Transverse colon (tissue), 4 donors: ENCODE measurements at regions not wholly inside any gene's neighbourhood (a gene's known extent, or its start where the extent isn't known, plus 50 kb on each side); places are given as distances from the start of the nearest gene placed in this dataset.

Experiments
- DNase-seq: peaks from one replicate; pipeline ENCODE4 v3.0.0-alpha.2; 2019
- H3K27ac ChIP-seq, 4 donors: fragments of 200-600 bp; sonication (generic); 2 replicates each; pipeline ENCODE4 v1.5.1; 2016 to 2018; ENCODE audit warnings: inconsistent platforms in 4 of 4
- H3K27me3 ChIP-seq: fragments of 200-600 bp; sonication (generic); 2 replicates; pipeline ENCODE4 v1.5.1; 2017; ENCODE audit warnings: inconsistent platforms
- H3K36me3 ChIP-seq, 4 donors: fragments of 200-600 bp; sonication (generic); 2 replicates each; pipeline ENCODE4 v1.5.1; 2017 to 2019; ENCODE audit warnings: inconsistent platforms in 4 of 4
- H3K4me1 ChIP-seq, 4 donors: fragments of 200-600 bp; sonication (generic); 2 replicates each; pipeline ENCODE4 v1.5.1; 2017 to 2020; ENCODE audit warnings: inconsistent platforms in 4 of 4
- H3K4me3 ChIP-seq, 4 donors: fragments of 200-600 bp; sonication (generic); 1 replicate in 1 of 4; 2 replicates in 3 of 4; pipeline versions ENCODE4 v1.5.1 to v1.6.1; 2017 to 2019; ENCODE audit warnings: inconsistent platforms in 4 of 4
- H3K9me3 ChIP-seq, 2 donors: fragments of 200-600 bp; sonication (generic); 2 replicates each; pipeline ENCODE4 v1.5.1; 2017 to 2019; ENCODE audit warnings: inconsistent platforms in 2 of 2
- EP300 ChIP-seq: sonication (generic); formaldehyde crosslinking; IDR thresholded peaks from one replicate; pipeline ENCODE4 v1.6.1; 2017; ENCODE audit warnings: antibody characterized with exemption, low read depth
- POLR2A ChIP-seq: fragments of 450-650 bp; IDR thresholded peaks from one replicate; pipeline ENCODE4 v1.6.1; 2016; ENCODE audit warnings: antibody characterized with exemption, mild to moderate bottlenecking, moderate library complexity
- POLR2AphosphoS5 ChIP-seq, 3 donors: sonication (generic); formaldehyde crosslinking; IDR thresholded peaks; one replicate each; pipeline ENCODE4 v1.6.1; 2016; ENCODE audit warnings: antibody characterized with exemption in 3 of 3
- WGBS, 2 donors: methylation state at CpG; one replicate each; pipeline ENCODE4 v1.1.5; 2018; ENCODE audit warnings: low coverage in 1 of 2; 5-methylcytosine and 5-hydroxymethylcytosine counted together
- in situ Hi-C, 4 donors: fragments of 200-750 bp; cut with MboI; loops; one replicate each; pipeline versions ENCODE4 v1.15.0 to v1.15.1; 2017; ENCODE audit warnings: low sequenced_read_pairs in 3 of 4, low pct_ligation_motif_present in 1 of 4, low pct_unique_long_range_greater_than_20kb in 1 of 4
- intact Hi-C: fragments of 100-400 bp; cut with DNase I; formaldehyde crosslinking; loops from one replicate; pipeline ENCODE4 v1.15.1; 2023; ENCODE audit warnings: low total_unique reads
- TF ChIP-seq, protein P1 (sequence below), 5 experiments: fragments of 200-600 bp in 3 of 5; fragments of 450-650 bp in 2 of 5; sonication (generic) in 3 of 5; IDR thresholded peaks; 1 replicate in 2 of 5; 2 replicates in 3 of 5; pipeline ENCODE4 v1.5.1; 2016 to 2017; ENCODE audit warnings: antibody characterized with exemption in 5 of 5, inconsistent platforms in 3 of 5, mild to moderate bottlenecking in 2 of 5, moderate library complexity in 1 of 5

DNA sequence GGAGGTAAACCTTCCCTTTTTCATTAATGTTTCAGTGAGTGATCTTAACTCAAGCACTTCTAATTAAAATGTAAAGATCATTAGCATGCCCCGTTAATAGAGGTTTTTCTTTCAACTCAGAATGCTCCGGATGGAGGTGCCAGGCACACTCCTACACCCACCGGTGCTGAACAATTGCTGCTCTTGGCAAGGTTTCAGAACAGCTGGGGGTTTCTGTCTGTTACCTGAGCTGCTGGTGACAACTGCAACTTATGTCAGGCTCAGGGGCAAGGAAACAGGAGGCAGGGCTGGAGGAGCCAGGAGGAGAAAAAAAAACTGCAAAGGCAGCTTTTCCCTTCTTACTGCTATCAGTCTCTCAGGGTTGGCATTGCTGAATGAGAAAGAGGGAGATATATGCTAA, 250.1 kb downstream of the DIPK2A start:
- no peak for DNase-seq
- Histone ChIP-seq H3K36me3 (no peaks in the 10 kb centered on the region), H3K9me3 (no peaks in the 10 kb centered on the region), H3K27me3 (no peaks in the 10 kb centered on the region), H3K4me3 (no peak overlapping the region), H3K27ac (no peak overlapping the region), H3K4me1 (no peaks in the 10 kb centered on the region)
- TF ChIP-seq POLR2A: no peak
- TF ChIP-seq POLR2AphosphoS5 (IDR thresholded peaks at IDR 0.05): no peak
- TF ChIP-seq EP300: no peak
- TF ChIP-seq, protein P1, sequence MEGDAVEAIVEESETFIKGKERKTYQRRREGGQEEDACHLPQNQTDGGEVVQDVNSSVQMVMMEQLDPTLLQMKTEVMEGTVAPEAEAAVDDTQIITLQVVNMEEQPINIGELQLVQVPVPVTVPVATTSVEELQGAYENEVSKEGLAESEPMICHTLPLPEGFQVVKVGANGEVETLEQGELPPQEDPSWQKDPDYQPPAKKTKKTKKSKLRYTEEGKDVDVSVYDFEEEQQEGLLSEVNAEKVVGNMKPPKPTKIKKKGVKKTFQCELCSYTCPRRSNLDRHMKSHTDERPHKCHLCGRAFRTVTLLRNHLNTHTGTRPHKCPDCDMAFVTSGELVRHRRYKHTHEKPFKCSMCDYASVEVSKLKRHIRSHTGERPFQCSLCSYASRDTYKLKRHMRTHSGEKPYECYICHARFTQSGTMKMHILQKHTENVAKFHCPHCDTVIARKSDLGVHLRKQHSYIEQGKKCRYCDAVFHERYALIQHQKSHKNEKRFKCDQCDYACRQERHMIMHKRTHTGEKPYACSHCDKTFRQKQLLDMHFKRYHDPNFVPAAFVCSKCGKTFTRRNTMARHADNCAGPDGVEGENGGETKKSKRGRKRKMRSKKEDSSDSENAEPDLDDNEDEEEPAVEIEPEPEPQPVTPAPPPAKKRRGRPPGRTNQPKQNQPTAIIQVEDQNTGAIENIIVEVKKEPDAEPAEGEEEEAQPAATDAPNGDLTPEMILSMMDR (IDR thresholded peaks at IDR 0.05): no peak
- in situ Hi-C loops: no loop called here
- 53% methylated on average over 3 of the region's 3 CpGs; no CpG with 5 or more reads in 1 of the 2 donors for WGBS, 2 donors
- intact Hi-C loops: no loop called here

DNA sequence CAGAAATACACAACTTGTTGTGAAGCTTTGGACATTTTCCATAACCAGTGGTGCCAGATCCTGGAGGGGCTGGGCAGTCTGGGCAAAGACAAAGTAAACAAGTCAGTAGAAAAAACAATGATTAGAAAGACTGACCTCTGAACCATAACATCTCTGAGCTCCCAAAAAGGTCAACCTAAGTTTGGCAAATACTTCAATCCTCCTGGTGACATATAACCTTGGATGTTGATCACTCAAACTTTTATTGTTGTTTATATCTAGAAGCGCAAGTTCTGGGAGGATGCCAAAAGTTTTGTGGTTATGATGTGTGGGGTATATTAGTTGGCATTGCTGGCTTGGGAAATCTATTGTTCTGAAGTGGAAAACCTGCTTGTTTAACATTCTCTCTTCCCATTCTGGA, 257.7 kb downstream of the DIPK2A start:
- no peak for TF ChIP-seq POLR2AphosphoS5 (IDR thresholded peaks at IDR 0.05)
- TF ChIP-seq, protein P1 (IDR thresholded peaks at IDR 0.05): no peak
- no peak for TF ChIP-seq POLR2A
- no peak for TF ChIP-seq EP300
- H3K36me3 ChIP-seq: no peaks in the 10 kb centered on the region
- H3K4me1 ChIP-seq: no peaks in the 10 kb centered on the region
- intact Hi-C loops (no loop called here), in situ Hi-C loops (no loop called here)
- DNase-seq: no peak
- 36 to 43% methylated on average over 1 of the region's 1 CpG for WGBS, 2 donors
- no peaks in the 10 kb centered on the region for H3K9me3 ChIP-seq
- no peak overlapping the region for H3K27ac ChIP-seq
- H3K27me3 ChIP-seq: no peaks in the 10 kb centered on the region
- no peak overlapping the region for H3K4me3 ChIP-seq

DNA sequence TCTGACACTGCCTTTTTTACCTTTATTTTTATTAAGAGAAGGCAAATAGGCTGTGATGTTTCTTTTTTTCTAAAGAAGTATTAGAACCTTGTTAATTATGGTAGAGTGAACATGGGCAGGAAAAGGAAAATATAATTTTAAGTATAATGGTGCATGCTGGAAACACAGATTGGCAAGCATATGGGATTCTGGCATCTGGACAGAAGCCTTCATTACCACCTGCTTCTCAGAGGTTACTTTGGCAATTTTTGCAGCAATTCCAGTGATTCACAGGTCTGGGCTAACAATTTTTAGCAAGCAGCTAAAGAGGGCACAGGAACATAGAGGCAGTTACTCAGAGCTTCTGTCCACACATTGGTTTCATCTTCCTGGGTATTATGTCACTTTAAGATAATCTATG, 258.3 kb downstream of the DIPK2A start:
- no peak for DNase-seq
- in situ Hi-C loops: no loop called here
- intact Hi-C loops: no loop called here

DNA sequence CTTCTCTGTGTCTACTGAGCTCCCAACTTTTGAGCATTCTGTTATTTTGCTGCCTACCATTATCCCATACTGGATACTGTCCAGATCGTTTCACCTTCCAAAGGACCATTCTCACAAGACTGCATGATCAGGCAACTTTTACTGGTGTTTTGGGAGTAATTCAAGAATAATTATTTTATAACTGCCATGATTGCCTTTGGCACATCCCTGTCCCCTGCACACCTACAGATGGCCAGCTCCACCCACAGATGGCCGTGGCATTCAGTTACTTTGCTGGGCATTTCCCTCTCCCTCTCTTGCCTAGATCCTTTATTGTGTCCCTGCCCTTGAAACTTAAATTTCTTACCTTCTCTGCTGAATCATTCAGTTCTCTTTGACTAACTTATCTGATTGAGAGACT, 263.9 kb downstream of the DIPK2A start:
- Histone ChIP-seq H3K9me3 (no peaks in the 10 kb centered on the region), H3K36me3 (no peaks in the 10 kb centered on the region), H3K27me3 (no peaks in the 10 kb centered on the region), H3K4me3 (no peak overlapping the region), H3K27ac (no peak overlapping the region), H3K4me1 (no peaks in the 10 kb centered on the region)
- in situ Hi-C loops (no loop called here), intact Hi-C loops (no loop called here)
- no peak for DNase-seq
- no peak for TF ChIP-seq POLR2A
- TF ChIP-seq EP300: no peak
- TF ChIP-seq POLR2AphosphoS5 (IDR thresholded peaks at IDR 0.05): no peak
- TF ChIP-seq, protein P1 (IDR thresholded peaks at IDR 0.05): no peak
- WGBS, 2 donors: 19 to 45% methylated on average over 2 of the region's 2 CpGs

More for the DNA sequence above, 258.3 kb downstream of the DIPK2A start:
- no peaks in the 10 kb centered on the region for H3K9me3 ChIP-seq
- H3K36me3 ChIP-seq: no peaks in the 10 kb centered on the region
- no peaks in the 10 kb centered on the region for H3K27me3 ChIP-seq
- TF ChIP-seq EP300 (no peak), POLR2A (no peak), POLR2AphosphoS5 (IDR thresholded peaks at IDR 0.05) (no peak)
- TF ChIP-seq, protein P1 (IDR thresholded peaks at IDR 0.05): no peak
- H3K27ac ChIP-seq: no peak overlapping the region
- H3K4me3 ChIP-seq: no peak overlapping the region
- H3K4me1 ChIP-seq: no peaks in the 10 kb centered on the region
